ENCODE measurements at regions not wholly inside any gene's neighbourhood (a gene's known extent, or its start where the extent isn't known, plus 50 kb on each side); places are given as distances from the start of the nearest gene placed in this dataset.

DNA sequence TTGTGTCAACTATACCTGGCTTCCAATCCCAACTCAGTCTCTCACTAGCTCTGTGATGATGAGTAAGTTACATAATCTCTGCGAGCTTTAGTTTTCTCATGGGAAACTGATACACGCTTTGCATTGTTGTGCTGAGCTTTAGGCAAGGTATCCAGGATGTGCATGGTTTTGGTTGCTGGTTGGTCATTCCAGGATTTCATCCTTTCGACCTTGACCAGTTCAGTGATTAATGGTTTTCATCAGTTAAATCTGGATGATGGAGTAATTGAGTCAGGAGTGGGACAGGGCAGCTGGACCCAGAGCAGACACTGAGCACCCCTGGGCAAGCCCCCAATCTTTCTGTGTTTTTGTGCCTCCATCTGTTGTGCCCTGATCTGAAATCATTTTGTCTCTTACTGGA is 417.3 kb upstream of the CADM1 start:
- H3K27ac ChIP-seq (ENCODE audit: low read length): no peak overlapping the region
- TF ChIP-seq POLR2AphosphoS5 (IDR thresholded peaks at IDR 0.05) (no peak), REST (IDR thresholded peaks at IDR 0.05; ENCODE audit: borderline replicate concordance) (no peak)
- TF ChIP-seq, protein P1, sequence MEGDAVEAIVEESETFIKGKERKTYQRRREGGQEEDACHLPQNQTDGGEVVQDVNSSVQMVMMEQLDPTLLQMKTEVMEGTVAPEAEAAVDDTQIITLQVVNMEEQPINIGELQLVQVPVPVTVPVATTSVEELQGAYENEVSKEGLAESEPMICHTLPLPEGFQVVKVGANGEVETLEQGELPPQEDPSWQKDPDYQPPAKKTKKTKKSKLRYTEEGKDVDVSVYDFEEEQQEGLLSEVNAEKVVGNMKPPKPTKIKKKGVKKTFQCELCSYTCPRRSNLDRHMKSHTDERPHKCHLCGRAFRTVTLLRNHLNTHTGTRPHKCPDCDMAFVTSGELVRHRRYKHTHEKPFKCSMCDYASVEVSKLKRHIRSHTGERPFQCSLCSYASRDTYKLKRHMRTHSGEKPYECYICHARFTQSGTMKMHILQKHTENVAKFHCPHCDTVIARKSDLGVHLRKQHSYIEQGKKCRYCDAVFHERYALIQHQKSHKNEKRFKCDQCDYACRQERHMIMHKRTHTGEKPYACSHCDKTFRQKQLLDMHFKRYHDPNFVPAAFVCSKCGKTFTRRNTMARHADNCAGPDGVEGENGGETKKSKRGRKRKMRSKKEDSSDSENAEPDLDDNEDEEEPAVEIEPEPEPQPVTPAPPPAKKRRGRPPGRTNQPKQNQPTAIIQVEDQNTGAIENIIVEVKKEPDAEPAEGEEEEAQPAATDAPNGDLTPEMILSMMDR (IDR thresholded peaks at IDR 0.05; ENCODE audit: poor library complexity, severe bottlenecking): no peak
- H3K36me3 ChIP-seq (ENCODE audit: insufficient read depth, low read length): no peaks in the 10 kb centered on the region
- H4K20me1 ChIP-seq (ENCODE audit: insufficient read depth): no peaks in the 10 kb centered on the region
- no peaks in the 10 kb centered on the region for H3K9me2 ChIP-seq (ENCODE audit: insufficient read depth, low read length)
- no peaks in the 10 kb centered on the region for H3K79me2 ChIP-seq (replicated peaks; ENCODE audit: insufficient read depth, low read length)
- no peak overlapping the region for H3K9ac ChIP-seq (ENCODE audit: low read length)
- no peaks in the 10 kb centered on the region for H3K27me3 ChIP-seq (ENCODE audit: insufficient read depth, low read depth, low read length)
- H3F3A ChIP-seq (ENCODE audit: insufficient read depth, low read length, poor library complexity, severe bottlenecking): no peaks in the 10 kb centered on the region
- no peak overlapping the region for H2AFZ ChIP-seq (ENCODE audit: low read depth, low read length)
- no peak overlapping the region for H3K4me3 ChIP-seq (ENCODE audit: low read length)
- no peak overlapping the region for H3K4me2 ChIP-seq (ENCODE audit: low read length)
- no peaks in the 10 kb centered on the region for H3K9me3 ChIP-seq (ENCODE audit: low read length)

DNA sequence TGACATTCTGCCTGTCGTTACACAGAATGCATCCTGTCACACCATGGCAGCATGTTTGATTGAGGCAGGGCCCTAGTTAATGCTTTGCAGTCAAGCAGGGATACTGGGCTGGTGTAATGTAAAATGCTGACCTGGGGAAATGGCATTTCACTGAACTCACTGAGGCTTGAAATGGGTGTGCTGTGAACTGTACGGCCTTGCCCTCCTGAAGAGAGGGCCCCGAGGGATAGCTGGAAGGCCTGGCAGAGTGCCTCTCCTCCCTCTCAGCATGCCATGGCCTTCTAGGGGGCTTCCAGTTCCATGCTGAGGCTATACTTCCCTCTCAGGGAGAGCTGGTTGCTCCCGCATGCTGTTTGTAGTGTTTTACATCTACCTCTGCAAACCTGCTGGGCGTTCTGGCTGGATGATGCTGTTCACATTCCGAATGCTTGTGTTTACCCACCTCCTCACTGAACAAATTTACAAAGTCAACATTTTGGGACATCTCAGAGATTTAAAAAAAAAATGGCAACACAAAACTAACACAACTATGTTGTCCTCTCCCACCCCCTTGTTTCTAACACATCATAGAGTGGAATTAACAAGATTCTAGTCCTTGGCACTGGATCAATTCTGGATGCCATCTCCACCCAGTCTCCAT is 416.7 kb upstream of the CADM1 start:
- H3K4me3 ChIP-seq (ENCODE audit: low read length): no peak overlapping the region
- H3K36me3 ChIP-seq (ENCODE audit: insufficient read depth, low read length): no peaks in the 10 kb centered on the region
- H4K20me1 ChIP-seq (ENCODE audit: insufficient read depth): no peaks in the 10 kb centered on the region
- H3K9me2 ChIP-seq (ENCODE audit: insufficient read depth, low read length): no peaks in the 10 kb centered on the region
- H3K79me2 ChIP-seq (replicated peaks; ENCODE audit: insufficient read depth, low read length): no peaks in the 10 kb centered on the region
- TF ChIP-seq POLR2AphosphoS5 (IDR thresholded peaks at IDR 0.05): no peak
- no peak for TF ChIP-seq EP300 (conservative IDR thresholded peaks at IDR 0.05; ENCODE audit: poor library complexity, severe bottlenecking)
- TF ChIP-seq SMC3 (conservative IDR thresholded peaks at IDR 0.05; ENCODE audit: poor library complexity): no peak
- no peak for TF ChIP-seq EZH2 (IDR thresholded peaks at IDR 0.05; ENCODE audit: borderline replicate concordance, insufficient read depth, low read length, poor library complexity, severe bottlenecking)
- TF ChIP-seq, protein P1 (IDR thresholded peaks at IDR 0.05; ENCODE audit: poor library complexity, severe bottlenecking): no peak
- no peak for TF ChIP-seq REST (IDR thresholded peaks at IDR 0.05; ENCODE audit: borderline replicate concordance)
- TF ChIP-seq TAF1 (IDR thresholded peaks at IDR 0.05; ENCODE audit: low read depth): no peak
- TF ChIP-seq MXI1 (conservative IDR thresholded peaks at IDR 0.05; ENCODE audit: poor library complexity, severe bottlenecking): no peak
- no peak for TF ChIP-seq RAD21 (conservative IDR thresholded peaks at IDR 0.05)
- H3K9ac ChIP-seq (ENCODE audit: low read length): no peak overlapping the region
- no peak overlapping the region for H2AFZ ChIP-seq (ENCODE audit: low read depth, low read length)
- H3F3A ChIP-seq (ENCODE audit: insufficient read depth, low read length, poor library complexity, severe bottlenecking): no peaks in the 10 kb centered on the region
- no peak overlapping the region for H3K4me2 ChIP-seq (ENCODE audit: low read length)
- H3K9me3 ChIP-seq (ENCODE audit: low read length): no peaks in the 10 kb centered on the region
- H3K27me3 ChIP-seq (ENCODE audit: insufficient read depth, low read depth, low read length): no peaks in the 10 kb centered on the region
- no peak overlapping the region for H3K27ac ChIP-seq (ENCODE audit: low read length)

Data from neural cell (in vitro differentiated cells).